Hematopoietic multipotent progenitor cell treated with erythropoietin and hydrocortisone succinate and interleukin-3 and kit ligand, for 17 days (in vitro differentiated cells): ENCODE measurements at regions not wholly inside any gene's neighbourhood (a gene's known extent, or its start where the extent isn't known, plus 50 kb on each side); places are given as distances from the start of the nearest gene placed in this dataset.
"Not testable (repeated sequence)": the region's sequence is repeated elsewhere in the genome, so short reads cannot be mapped to it uniquely, and the experiment has no call there.

Experiments
- DNase-seq: peaks from one replicate; pipeline ENCODE4 v3.0.0-alpha.2; 2015; ENCODE audit warnings: low spot score

- no peak for DNase-seq
These were observed 307.2 kb downstream of the HIVEP2 start for GRCh38 chr6:142637624-142638351.

- DNase-seq = no peak
These were observed 302.3 kb downstream of the HIVEP2 start for GRCh38 chr6:142642651-142643050.

GRCh38 chr6:142644866-142645265 lies 300.1 kb downstream of the HIVEP2 start:
- DNase-seq = no peak

GRCh38 chr6:142645663-142646062 lies 299.3 kb downstream of the HIVEP2 start:
- no peak for DNase-seq

GRCh38 chr6:142647449-142648035 lies 297.4 kb downstream of the HIVEP2 start:
- no peak for DNase-seq

GRCh38 chr6:142648036-142648451 lies 296.9 kb downstream of the HIVEP2 start:
- no peak for DNase-seq

- no peak for DNase-seq
These were observed 296.4 kb downstream of the HIVEP2 start for GRCh38 chr6:142648526-142648925.

- DNase-seq = not testable (repeated sequence)
These were observed 295.3 kb downstream of the HIVEP2 start for GRCh38 chr6:142649438-142650234.

- no peak for DNase-seq
These were observed 293.6 kb downstream of the HIVEP2 start for GRCh38 chr6:142651384-142651783.

- DNase-seq = no peak
These were observed 291.1 kb downstream of the HIVEP2 start for GRCh38 chr6:142653710-142654420.

- no peak for DNase-seq
These were observed 285.3 kb downstream of the HIVEP2 start for GRCh38 chr6:142659661-142660060.

- DNase-seq = no peak
These were observed 279.6 kb downstream of the HIVEP2 start for GRCh38 chr6:142665393-142665792.

- no peak for DNase-seq
These were observed 278.3 kb downstream of the HIVEP2 start for GRCh38 chr6:142666599-142667185.

GRCh38 chr6:142669471-142670351 lies 275.3 kb downstream of the HIVEP2 start:
- no peak for DNase-seq

- DNase-seq = no peak
These were observed 273.2 kb downstream of the HIVEP2 start for GRCh38 chr6:142671791-142672190.

- no peak for DNase-seq
These were observed 269.5 kb downstream of the HIVEP2 start for GRCh38 chr6:142675517-142675916.

- no peak for DNase-seq
These were observed 268.9 kb downstream of the HIVEP2 start for GRCh38 chr6:142676027-142676443.

- DNase-seq = no peak
These were observed 268.3 kb downstream of the HIVEP2 start for GRCh38 chr6:142676647-142677192.

GRCh38 chr6:142679907-142680700 lies 264.9 kb downstream of the HIVEP2 start:
- no peak for DNase-seq

GRCh38 chr6:142681099-142681498 lies 263.9 kb downstream of the HIVEP2 start:
- DNase-seq = no peak
